CD4-positive, alpha-beta memory T cell (primary cell): ENCODE measurements at regions not wholly inside any gene's neighbourhood (a gene's known extent, or its start where the extent isn't known, plus 50 kb on each side); places are given as distances from the start of the nearest gene placed in this dataset.

ENCODE experiments used
- CTCF ChIA-PET: fragments of 350-600 bp; sonication (Branson Sonifier 250); formaldehyde crosslinking; loops from one replicate; lab custom pipeline; 2021; ENCODE audit warnings: inconsistent platforms; ENCODE audit not compliant: partially characterized antibody; lab: Charles Lee
- POLR2A ChIA-PET: fragments of 350-600 bp; sonication (Branson Sonifier 250); formaldehyde crosslinking; loops from one replicate; lab custom pipeline; 2021; ENCODE audit not compliant: partially characterized antibody; lab: Charles Lee
- DNase-seq, 5 donors: peaks; one replicate each; pipeline versions ENCODE4 v3.0.0 to v3.0.0-alpha.2; 2020 to 2022; ENCODE audit warnings: mixed read lengths in 1 of 5
- H3K27ac ChIP-seq: one replicate; pipeline ENCODE4 v1.7.0; 2013; ENCODE audit warnings: low read depth, low read length
- H3K27me3 ChIP-seq: 2 replicates; pipeline ENCODE4 v1.7.0; 2013; ENCODE audit warnings: mild to moderate bottlenecking, low read length, moderate library complexity; ENCODE audit not compliant: insufficient read depth
- H3K36me3 ChIP-seq: 2 replicates; pipeline ENCODE4 v1.7.0; 2013; ENCODE audit warnings: mild to moderate bottlenecking, low read length, moderate library complexity; ENCODE audit not compliant: insufficient read depth
- H3K4me1 ChIP-seq: 2 replicates; pipeline ENCODE4 v1.7.0; 2013; ENCODE audit warnings: mild to moderate bottlenecking, low read length, moderate library complexity; ENCODE audit not compliant: insufficient read depth
- H3K4me3 ChIP-seq, 2 donors: one replicate each; pipeline ENCODE4 v1.7.0; 2013; ENCODE audit warnings: low read length in 2 of 2, mild to moderate bottlenecking in 1 of 2
- H3K9me3 ChIP-seq, 2 donors: one replicate each; pipeline ENCODE4 v1.7.0; 2013; ENCODE audit warnings: low read length in 2 of 2, control low read depth in 1 of 2; ENCODE audit not compliant: control insufficient read depth in 1 of 2
- H3K27ac Mint-ChIP-seq, 7 donors: one replicate each; pipeline ENCODE4 v1.8.0; 2020 to 2021; ENCODE audit warnings: mixed read lengths in 7 of 7, mild to moderate bottlenecking in 6 of 7, inconsistent platforms in 3 of 7, moderate library complexity in 3 of 7
- H3K27me3 Mint-ChIP-seq, 2 donors: one replicate each; pipeline ENCODE4 v1.8.0; 2020 to 2021; ENCODE audit warnings: mixed read lengths in 2 of 2
- H3K36me3 Mint-ChIP-seq, 2 donors: one replicate each; pipeline ENCODE4 v1.8.0; 2020 to 2021; ENCODE audit warnings: mixed read lengths in 2 of 2, inconsistent platforms in 1 of 2, mild to moderate bottlenecking in 1 of 2
- H3K4me1 Mint-ChIP-seq, 4 donors: one replicate each; pipeline ENCODE4 v1.8.0; 2020 to 2021; ENCODE audit warnings: mixed read lengths in 4 of 4, mild to moderate bottlenecking in 1 of 4
- H3K4me3 Mint-ChIP-seq, 8 donors: one replicate each; pipeline ENCODE4 v1.8.0; 2020 to 2021; ENCODE audit warnings: mixed read lengths in 8 of 8, mild to moderate bottlenecking in 7 of 8, moderate library complexity in 6 of 8, inconsistent platforms in 3 of 8
- H3K9me3 Mint-ChIP-seq, 8 donors: one replicate each; pipeline ENCODE4 v1.8.0; 2020 to 2021; ENCODE audit warnings: mixed read lengths in 8 of 8, mild to moderate bottlenecking in 5 of 8, inconsistent platforms in 3 of 8, moderate library complexity in 1 of 8
- intact Hi-C: fragments of 100-400 bp; cut with micrococcal nuclease; formaldehyde crosslinking; loops from one replicate; pipeline ENCODE4 v1.15.1; 2023

DNA sequence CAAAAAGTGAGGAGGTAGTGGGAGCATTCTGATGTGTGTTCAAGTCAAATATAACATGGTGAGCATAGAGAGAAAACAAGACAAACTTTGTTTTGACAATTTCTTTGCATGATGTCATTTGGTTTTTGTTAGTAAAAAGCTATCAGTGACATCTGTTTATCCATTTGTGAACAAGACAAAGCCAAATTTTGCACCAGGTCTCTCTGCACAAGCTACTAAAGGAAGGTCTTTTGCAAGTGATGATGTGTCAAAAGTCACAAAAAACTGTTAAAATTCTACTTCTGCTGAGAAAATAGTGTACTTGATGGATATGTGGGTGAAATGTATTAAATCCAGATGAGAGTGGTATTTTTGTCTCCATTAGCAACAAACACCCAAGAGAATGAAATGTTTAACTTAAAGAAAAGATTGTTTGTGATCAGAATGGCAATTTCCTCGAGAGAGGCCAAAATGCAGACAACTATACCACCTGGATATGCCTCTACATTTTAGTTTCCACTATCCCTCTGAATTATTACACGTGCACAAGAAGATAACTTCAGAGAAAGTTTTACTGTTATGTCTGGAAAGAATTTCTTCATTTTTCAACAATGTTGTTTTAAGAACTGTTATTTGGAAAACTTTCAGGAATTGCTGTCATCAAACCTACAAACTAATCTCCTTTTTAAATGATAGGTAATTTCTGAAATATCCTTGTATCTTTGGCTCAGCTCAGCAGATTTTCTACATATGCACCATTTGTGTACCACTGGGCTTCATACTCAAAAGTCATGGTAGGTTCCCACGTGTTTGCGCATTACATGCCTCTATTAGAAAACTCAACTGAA, 807.4 kb upstream of the ADGRL2 start:
- no peak overlapping the region for H3K27ac Mint-ChIP-seq

DNA sequence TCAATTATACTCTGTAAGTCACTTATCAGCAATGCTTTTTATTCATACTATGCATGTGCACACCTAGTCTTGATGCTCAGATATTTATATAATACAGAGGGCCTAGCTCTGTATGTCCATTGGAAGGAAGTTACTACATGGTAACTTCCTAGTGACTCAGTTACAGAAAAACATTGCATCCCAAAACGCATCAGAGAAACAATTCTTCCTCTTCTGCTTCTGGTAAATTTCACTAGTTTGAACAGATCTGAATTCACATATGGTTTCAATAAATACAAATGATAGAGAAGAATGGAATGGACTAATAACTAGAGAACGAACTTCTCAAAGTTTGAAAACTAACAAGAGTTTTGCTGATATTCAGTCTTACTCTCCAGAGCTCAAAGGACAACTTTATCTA, 811.3 kb upstream of the ADGRL2 start:
- ChIA-PET CTCF (no interaction called here), POLR2A (no interaction called here)
- Histone ChIP-seq H3K27ac (no peak overlapping the region), H3K9me3 (no peaks in the 10 kb centered on the region), H3K4me3 (no peak overlapping the region), H3K4me1 (no peaks in the 10 kb centered on the region), H3K36me3 (no peaks in the 10 kb centered on the region), H3K27me3 (no peaks in the 10 kb centered on the region)
- H3K36me3 Mint-ChIP-seq, result no peaks in the 10 kb centered on the region
- H3K4me3 Mint-ChIP-seq, result no peak overlapping the region
- H3K27me3 Mint-ChIP-seq, result no peaks in the 10 kb centered on the region
- peaks cover 0 to 10% (median 1%) of the 10 kb centered on the region in 8 donors for H3K9me3 Mint-ChIP-seq
- no peaks in the 10 kb centered on the region for H3K4me1 Mint-ChIP-seq
- intact Hi-C loops, result no loop called here
- DNase-seq, result no peak
- H3K27ac Mint-ChIP-seq, result no peak overlapping the region

More for the DNA sequence above, 807.4 kb upstream of the ADGRL2 start:
- Mint-ChIP-seq H3K9me3 (peaks cover 0 to 16% (median 4%) of the 10 kb centered on the region in 8 donors), H3K27me3 (no peaks in the 10 kb centered on the region), H3K36me3 (no peaks in the 10 kb centered on the region), H3K4me3 (no peak overlapping the region), H3K4me1 (no peaks in the 10 kb centered on the region)
- Histone ChIP-seq H3K4me3 (no peak overlapping the region), H3K27ac (no peak overlapping the region), H3K4me1 (no peaks in the 10 kb centered on the region), H3K27me3 (no peaks in the 10 kb centered on the region), H3K36me3 (no peaks in the 10 kb centered on the region), H3K9me3 (no peaks in the 10 kb centered on the region)
- ChIA-PET CTCF (no interaction called here), POLR2A (no interaction called here)
- intact Hi-C loops, result no loop called here
- DNase-seq, result no peak

DNA sequence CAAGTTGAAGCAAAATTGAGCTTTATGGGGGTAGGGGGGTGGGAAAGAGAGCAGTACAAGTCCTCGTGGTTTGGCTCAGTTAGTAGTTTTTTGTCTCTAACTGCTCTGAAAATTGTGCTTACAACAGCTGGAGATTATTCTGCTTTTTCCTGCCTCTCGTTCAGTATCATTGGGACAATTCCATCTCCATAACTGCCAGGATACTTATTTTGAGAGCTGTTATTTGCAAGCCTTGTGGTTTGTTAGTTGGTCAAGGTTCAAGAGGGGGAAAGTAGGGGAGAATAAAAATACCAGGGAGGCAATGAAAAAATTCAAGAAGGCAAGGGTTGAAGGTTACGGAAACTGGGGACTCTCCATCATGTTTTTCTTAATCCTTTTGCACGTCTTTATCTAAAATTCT, 811.8 kb upstream of the ADGRL2 start:
- Histone ChIP-seq H3K27me3 (no peaks in the 10 kb centered on the region), H3K4me1 (no peaks in the 10 kb centered on the region), H3K4me3 (no peak overlapping the region), H3K9me3 (no peaks in the 10 kb centered on the region), H3K36me3 (no peaks in the 10 kb centered on the region), H3K27ac (no peak overlapping the region)
- ChIA-PET POLR2A (no interaction called here), CTCF (no interaction called here)
- Mint-ChIP-seq H3K9me3 (peaks cover 0 to 10% (median 1%) of the 10 kb centered on the region in 8 donors), H3K36me3 (no peaks in the 10 kb centered on the region), H3K27me3 (no peaks in the 10 kb centered on the region), H3K27ac (no peak overlapping the region), H3K4me1 (no peaks in the 10 kb centered on the region), H3K4me3 (no peak overlapping the region)
- intact Hi-C loops, result no loop called here
- DNase-seq, result no peak

DNA sequence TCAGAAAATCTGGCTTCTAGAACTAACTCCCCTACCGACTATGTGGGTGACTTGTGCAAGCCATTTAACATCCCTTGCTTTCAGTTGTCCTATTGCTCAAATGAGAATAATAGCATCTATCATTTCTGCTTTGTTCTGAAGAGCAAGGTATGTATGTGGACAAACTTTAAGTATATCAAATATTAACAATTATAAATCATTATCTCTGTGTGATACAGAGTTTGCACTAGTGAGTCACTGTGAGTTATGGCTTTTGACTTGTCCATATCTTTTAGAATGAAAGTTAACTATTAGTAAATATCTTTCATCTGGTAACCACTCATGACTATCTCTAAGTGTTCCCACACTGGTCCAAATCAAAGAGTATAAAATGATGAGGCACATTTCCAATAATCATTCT, 812.9 kb upstream of the ADGRL2 start:
- H3K9me3 Mint-ChIP-seq, result peaks cover 0 to 10% (median 1%) of the 10 kb centered on the region in 8 donors
- no peak overlapping the region for H3K27ac ChIP-seq
- H3K9me3 ChIP-seq, result no peaks in the 10 kb centered on the region
- no peak overlapping the region for H3K27ac Mint-ChIP-seq
- intact Hi-C loops, result no loop called here
- no peaks in the 10 kb centered on the region for H3K36me3 Mint-ChIP-seq
- H3K36me3 ChIP-seq, result no peaks in the 10 kb centered on the region
- no peak for DNase-seq
- H3K4me3 Mint-ChIP-seq, result no peak overlapping the region
- H3K4me1 ChIP-seq, result no peaks in the 10 kb centered on the region
- CTCF ChIA-PET, result no interaction called here
- H3K4me3 ChIP-seq, result no peak overlapping the region
- H3K4me1 Mint-ChIP-seq, result no peaks in the 10 kb centered on the region
- no peaks in the 10 kb centered on the region for H3K27me3 Mint-ChIP-seq
- POLR2A ChIA-PET, result no interaction called here
- H3K27me3 ChIP-seq, result no peaks in the 10 kb centered on the region

DNA sequence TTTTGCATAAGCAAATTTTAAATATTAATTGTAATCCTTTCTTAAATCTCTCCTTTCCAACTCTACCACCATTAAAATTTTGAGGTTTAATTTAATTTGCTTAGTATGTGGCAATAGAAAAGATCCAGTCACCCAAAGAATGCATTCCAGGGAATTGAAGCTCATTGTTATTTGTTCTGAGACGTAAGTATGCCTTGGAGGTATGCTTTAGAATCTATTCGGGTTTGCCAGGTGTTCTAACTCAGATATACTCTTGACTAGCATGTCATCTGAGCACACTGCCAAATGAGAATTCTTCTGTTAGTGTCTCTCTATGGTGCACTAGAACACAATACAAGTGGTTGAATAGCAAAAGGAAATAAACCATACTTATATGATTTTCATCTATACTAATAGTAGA, 813.6 kb upstream of the ADGRL2 start:
- H3K4me1 ChIP-seq, result no peaks in the 10 kb centered on the region
- Mint-ChIP-seq H3K4me1 (no peaks in the 10 kb centered on the region), H3K9me3 (peaks cover 0 to 10% (median 2%) of the 10 kb centered on the region in 8 donors), H3K4me3 (no peak overlapping the region), H3K27me3 (no peaks in the 10 kb centered on the region), H3K27ac (no peak overlapping the region), H3K36me3 (no peaks in the 10 kb centered on the region)
- CTCF ChIA-PET, result no interaction called here
- no peaks in the 10 kb centered on the region for H3K27me3 ChIP-seq
- POLR2A ChIA-PET, result no interaction called here
- no peak overlapping the region for H3K27ac ChIP-seq
- no peak overlapping the region for H3K4me3 ChIP-seq
- H3K9me3 ChIP-seq, result no peaks in the 10 kb centered on the region
- no peaks in the 10 kb centered on the region for H3K36me3 ChIP-seq
- intact Hi-C loops, result no loop called here
- no peak for DNase-seq

DNA sequence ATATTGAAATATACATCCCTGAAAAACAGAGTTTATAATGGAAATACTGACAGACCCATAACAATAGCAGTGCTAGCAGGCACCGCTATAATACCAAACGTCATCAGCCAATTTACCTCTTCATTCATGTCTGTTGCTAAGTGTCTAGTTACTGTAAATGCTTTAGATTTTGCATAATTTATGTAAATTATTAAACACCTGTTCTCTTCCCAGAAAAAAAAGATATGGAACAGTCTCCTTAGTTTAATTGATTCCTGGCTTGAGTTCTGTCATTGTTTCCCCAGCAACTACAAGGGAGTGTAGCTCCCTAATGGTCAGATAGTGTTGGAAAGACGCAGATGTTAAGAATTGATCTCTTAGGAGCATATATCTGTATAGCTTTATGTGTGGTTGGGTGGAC, 817.9 kb upstream of the ADGRL2 start:
- DNase-seq, result no peak
- Histone ChIP-seq H3K4me1 (no peaks in the 10 kb centered on the region), H3K27me3 (no peaks in the 10 kb centered on the region), H3K4me3 (no peak overlapping the region), H3K36me3 (no peaks in the 10 kb centered on the region), H3K9me3 (no peaks in the 10 kb centered on the region), H3K27ac (no peak overlapping the region)
- H3K4me1 Mint-ChIP-seq, result no peaks in the 10 kb centered on the region
- H3K27ac Mint-ChIP-seq, result no peak overlapping the region
- ChIA-PET POLR2A (no interaction called here), CTCF (no interaction called here)
- intact Hi-C loops, result no loop called here
- no peaks in the 10 kb centered on the region for H3K36me3 Mint-ChIP-seq
- no peaks in the 10 kb centered on the region for H3K27me3 Mint-ChIP-seq
- H3K4me3 Mint-ChIP-seq, result no peak overlapping the region
- peaks cover under 1 to 16% (median 6%) of the 10 kb centered on the region in 8 donors for H3K9me3 Mint-ChIP-seq

DNA sequence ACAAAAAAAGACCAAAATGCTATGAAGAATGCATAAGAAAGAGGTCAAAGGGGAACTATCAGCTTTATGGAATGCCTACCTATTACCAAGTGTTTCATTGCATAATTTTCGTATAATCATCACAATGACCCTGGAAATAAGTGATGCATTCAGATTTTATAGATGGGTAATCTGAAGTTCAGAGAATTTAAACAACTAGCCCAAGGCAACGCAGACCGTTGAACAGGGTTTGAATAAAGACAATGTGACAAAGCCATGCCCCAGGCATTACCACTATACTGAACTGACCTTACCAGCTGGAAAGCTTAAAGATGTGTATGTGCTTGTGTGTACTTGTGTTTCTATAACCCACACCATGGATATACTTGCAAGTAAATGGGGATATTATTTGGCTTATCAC, 827.6 kb upstream of the ADGRL2 start:
- no peak overlapping the region for H3K4me3 Mint-ChIP-seq
- no peaks in the 10 kb centered on the region for H3K4me1 Mint-ChIP-seq
- H3K27ac ChIP-seq, result no peak overlapping the region
- no peak overlapping the region for H3K27ac Mint-ChIP-seq
- no peaks in the 10 kb centered on the region for H3K4me1 ChIP-seq
- DNase-seq, result no peak
- no peaks in the 10 kb centered on the region for H3K36me3 ChIP-seq
- H3K36me3 Mint-ChIP-seq, result no peaks in the 10 kb centered on the region
- CTCF ChIA-PET, result no interaction called here
- no peaks in the 10 kb centered on the region for H3K27me3 ChIP-seq
- POLR2A ChIA-PET, result no interaction called here
- intact Hi-C loops, result no loop called here
- peaks cover 0 to 13% (median 5%) of the 10 kb centered on the region in 8 donors for H3K9me3 Mint-ChIP-seq
- no peaks in the 10 kb centered on the region for H3K27me3 Mint-ChIP-seq
- no peak overlapping the region for H3K4me3 ChIP-seq
- no peaks in the 10 kb centered on the region for H3K9me3 ChIP-seq
